ENCODE measurements at regions not wholly inside any gene's neighbourhood (a gene's known extent, or its start where the extent isn't known, plus 50 kb on each side); places are given as distances from the start of the nearest gene placed in this dataset.

GRCh38 chr2:45154144-45154543 lies 144.9 kb upstream of the SIX2 start:
- Histone ChIP-seq H3K27me3 (ENCODE audit: low read depth) (no peaks in the 10 kb centered on the region; the same call in 1 of the 2 replicates), H3K36me3 (replicated peaks) (no peaks in the 10 kb centered on the region), H3K9me3 (peaks cover 3% of the 10 kb centered on the region; the same call in 1 of the 2 replicates), H3K4me1 (peaks cover 6% of the 10 kb centered on the region; the same call in 1 of the 2 replicates), H3K4me3 (no peak overlapping the region)
- in situ Hi-C loops (cut with MboI; ENCODE audit: low sequenced_read_pairs), result no loop called here
- no peak for DNase-seq (ENCODE audit: low spot score in 2 of 2)

- Histone ChIP-seq H3K27me3 (ENCODE audit: low read depth) (no peaks in the 10 kb centered on the region; the same call in 1 of the 2 replicates), H3K36me3 (replicated peaks) (no peaks in the 10 kb centered on the region), H3K9me3 (peaks cover 3% of the 10 kb centered on the region; the same call in 1 of the 2 replicates), H3K4me1 (peaks cover 2% of the 10 kb centered on the region; the same call in 1 of the 2 replicates), H3K4me3 (no peak overlapping the region)
- in situ Hi-C loops (cut with MboI; ENCODE audit: low sequenced_read_pairs), result no loop called here
- DNase-seq (ENCODE audit: low spot score in 2 of 2), result peak; percentile 32 to 54
These were observed 143.9 kb upstream of the SIX2 start for GRCh38 chr2:45153121-45153520.

DNA sequence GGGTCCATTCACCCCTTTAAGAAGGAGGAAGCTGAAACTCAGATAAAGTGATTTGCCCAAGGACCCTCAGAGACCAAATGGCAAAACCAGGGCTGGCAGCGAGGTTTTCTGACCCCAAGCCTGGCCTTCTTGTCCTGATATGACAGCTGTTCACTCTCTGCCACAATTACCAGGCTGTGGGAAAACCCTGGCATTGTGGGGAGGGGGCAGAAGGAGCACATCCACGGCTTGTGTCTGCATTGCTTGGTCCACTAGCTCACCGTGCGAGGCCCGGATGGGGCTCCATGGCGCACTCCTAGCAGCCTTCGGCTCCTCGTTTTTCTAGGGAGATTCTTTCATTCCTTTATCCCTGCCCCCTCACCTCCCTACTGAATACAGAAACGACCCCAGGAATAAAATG lies 143.4 kb upstream of the SIX2 start:
- H3K27me3 ChIP-seq (ENCODE audit: low read depth), result no peaks in the 10 kb centered on the region; the same call in 1 of the 2 replicates
- DNase-seq (ENCODE audit: low spot score in 2 of 2), result no peak
- H3K9me3 ChIP-seq, result peaks cover 3% of the 10 kb centered on the region; the same call in 1 of the 2 replicates
- H3K4me3 ChIP-seq, result no peak overlapping the region
- no peaks in the 10 kb centered on the region for H3K36me3 ChIP-seq (replicated peaks)
- no peaks in the 10 kb centered on the region for H3K4me1 ChIP-seq
- in situ Hi-C loops (cut with MboI; ENCODE audit: low sequenced_read_pairs), result no loop called here

DNA sequence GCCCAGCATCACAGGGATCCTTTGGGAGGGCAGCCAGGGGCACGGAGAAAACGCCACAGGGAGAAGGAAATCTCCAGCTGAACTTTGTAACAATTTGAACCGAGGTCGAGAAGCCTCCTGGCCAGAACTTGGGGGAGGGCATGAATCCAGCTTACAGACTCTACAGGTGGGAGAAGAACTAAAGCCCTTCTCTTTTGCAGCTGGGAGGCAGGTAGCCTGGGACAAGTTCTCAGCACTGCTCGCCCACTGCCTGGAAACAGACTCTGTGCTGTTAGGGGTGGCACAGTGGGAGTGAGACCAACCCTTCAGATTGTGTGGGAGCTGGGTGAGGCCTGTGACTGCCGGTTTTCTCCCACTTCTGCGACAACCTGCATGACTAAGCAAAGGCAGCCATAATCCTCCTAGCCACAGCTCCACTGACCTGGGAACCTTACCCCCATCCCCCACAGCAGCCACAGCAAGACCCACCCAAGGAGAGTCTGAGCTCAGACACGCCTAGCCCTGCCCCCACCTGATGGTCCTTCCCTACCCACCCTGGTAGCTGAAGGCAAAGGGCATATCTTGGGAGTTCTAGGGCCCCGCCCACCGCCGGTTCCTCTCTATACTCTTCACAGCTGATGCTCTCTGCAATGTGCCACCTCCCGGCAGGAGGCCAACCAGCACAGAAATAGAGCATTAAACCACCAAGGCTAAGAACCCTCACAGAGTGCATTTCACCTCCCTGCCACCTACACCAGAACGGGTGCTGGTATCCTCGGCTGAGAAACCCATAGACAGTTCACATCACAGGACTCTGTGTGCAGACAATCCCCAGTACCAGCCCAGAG lies 136.0 kb upstream of the SIX2 start:
- Histone ChIP-seq H3K27me3 (ENCODE audit: low read depth) (peaks cover 11% of the 10 kb centered on the region; the same call in 1 of the 2 replicates), H3K9me3 (no peaks in the 10 kb centered on the region), H3K4me1 (no peaks in the 10 kb centered on the region), H3K4me3 (no peak overlapping the region), H3K36me3 (replicated peaks) (no peaks in the 10 kb centered on the region)
- in situ Hi-C loops (cut with MboI; ENCODE audit: low sequenced_read_pairs), result no loop called here
- no peak for DNase-seq (ENCODE audit: low spot score in 2 of 2)

DNA sequence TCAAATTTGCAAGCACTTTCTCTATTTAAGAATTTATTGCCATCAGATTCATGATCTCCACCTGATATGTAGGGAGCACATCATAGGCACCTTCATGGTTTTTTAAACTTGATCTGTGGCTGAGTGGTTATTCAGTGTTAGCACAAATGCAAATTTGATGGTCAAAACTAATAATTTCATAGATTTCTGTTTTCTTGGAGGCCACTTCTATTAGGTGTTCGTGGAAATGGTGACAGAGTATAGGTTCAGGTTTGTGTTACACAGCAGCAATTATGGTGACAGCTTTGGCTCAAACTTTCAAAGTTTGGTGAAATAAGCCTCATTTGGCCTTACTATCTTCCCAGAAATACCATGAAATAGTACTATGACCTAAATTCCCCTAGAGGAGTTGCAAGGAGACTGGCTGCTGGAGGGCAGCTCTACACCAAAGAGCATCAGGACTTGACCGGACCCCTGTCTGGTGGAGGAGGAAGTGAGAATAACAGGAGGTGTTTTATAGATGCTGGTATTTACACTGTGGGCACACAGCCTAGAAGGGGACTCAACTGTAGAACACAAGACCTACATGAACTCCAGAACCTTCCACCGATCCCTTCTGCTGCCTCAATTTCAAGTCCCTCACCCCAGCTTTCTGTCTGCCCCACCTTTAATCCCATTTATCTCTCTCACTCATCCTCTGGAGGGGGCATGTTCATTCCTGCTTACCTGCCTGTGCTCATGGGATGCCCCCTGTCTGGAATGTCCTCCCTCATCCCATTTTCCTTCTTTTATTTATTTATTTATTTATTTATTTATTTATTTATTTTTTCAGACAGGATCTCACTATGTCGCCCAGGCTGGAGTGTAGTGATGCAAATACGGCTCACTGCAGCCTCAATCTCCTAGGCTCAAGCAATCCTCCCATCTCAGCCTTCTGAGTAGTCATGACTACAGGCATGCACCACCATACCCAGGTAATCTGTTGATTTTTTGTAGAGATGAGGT lies 132.9 kb upstream of the SIX2 start:
- Histone ChIP-seq H3K27me3 (ENCODE audit: low read depth) (peaks cover 13% of the 10 kb centered on the region; the same call in 1 of the 2 replicates), H3K4me1 (no peaks in the 10 kb centered on the region), H3K9me3 (no peaks in the 10 kb centered on the region), H3K4me3 (no peak overlapping the region), H3K36me3 (replicated peaks) (no peaks in the 10 kb centered on the region)
- in situ Hi-C loops (cut with MboI; ENCODE audit: low sequenced_read_pairs), result no loop called here
- no peak for DNase-seq (ENCODE audit: low spot score in 2 of 2)

DNA sequence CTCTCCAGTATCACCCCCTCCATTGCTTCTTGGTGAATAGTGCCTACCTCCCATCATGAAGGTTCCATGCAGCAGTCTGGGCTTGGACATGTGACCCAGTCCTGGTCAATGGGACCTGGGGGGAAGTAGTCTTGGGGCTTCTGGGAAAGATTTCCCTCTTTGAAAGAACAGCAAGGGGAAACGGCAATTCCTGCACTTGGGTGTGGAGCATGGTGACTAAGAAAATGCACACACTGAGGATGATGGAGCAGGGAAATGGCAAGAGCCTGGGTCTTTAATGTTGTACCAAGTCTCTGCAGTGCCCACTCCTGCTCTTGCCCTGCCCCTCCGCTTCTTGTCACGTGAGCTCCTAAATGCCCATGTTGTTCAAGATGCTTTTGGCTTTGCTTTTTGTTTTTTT lies 131.4 kb upstream of the SIX2 start:
- peaks cover 16% of the 10 kb centered on the region; the same call in 1 of the 2 replicates for H3K27me3 ChIP-seq (ENCODE audit: low read depth)
- no peaks in the 10 kb centered on the region for H3K9me3 ChIP-seq
- H3K4me3 ChIP-seq, result no peak overlapping the region
- H3K4me1 ChIP-seq, result no peaks in the 10 kb centered on the region
- in situ Hi-C loops (cut with MboI; ENCODE audit: low sequenced_read_pairs), result no loop called here
- no peak for DNase-seq (ENCODE audit: low spot score in 2 of 2)
- H3K36me3 ChIP-seq (replicated peaks), result no peaks in the 10 kb centered on the region

DNA sequence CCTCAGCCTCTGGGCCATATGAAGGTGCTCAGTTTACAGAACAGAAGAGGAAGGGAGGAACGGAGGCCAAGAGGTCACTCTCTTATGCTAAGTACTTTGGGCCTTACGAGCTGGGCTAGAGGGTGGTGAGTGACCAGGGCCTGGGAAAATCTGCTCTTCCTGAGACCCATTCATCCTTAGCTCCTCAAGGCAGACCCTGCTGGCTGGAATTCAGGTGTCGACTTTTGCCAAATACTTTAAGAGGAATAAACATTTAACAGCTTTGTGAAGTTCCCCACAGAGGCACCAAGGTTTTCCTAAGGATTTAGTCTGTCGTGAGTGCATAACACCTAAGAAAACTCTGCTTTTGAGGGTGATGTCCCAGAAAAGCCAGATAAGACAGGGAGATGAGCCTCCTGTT lies 129.7 kb upstream of the SIX2 start:
- H3K4me3 ChIP-seq, result no peak overlapping the region
- in situ Hi-C loops (cut with MboI; ENCODE audit: low sequenced_read_pairs), result no loop called here
- DNase-seq (ENCODE audit: low spot score in 2 of 2), result no peak

DNA sequence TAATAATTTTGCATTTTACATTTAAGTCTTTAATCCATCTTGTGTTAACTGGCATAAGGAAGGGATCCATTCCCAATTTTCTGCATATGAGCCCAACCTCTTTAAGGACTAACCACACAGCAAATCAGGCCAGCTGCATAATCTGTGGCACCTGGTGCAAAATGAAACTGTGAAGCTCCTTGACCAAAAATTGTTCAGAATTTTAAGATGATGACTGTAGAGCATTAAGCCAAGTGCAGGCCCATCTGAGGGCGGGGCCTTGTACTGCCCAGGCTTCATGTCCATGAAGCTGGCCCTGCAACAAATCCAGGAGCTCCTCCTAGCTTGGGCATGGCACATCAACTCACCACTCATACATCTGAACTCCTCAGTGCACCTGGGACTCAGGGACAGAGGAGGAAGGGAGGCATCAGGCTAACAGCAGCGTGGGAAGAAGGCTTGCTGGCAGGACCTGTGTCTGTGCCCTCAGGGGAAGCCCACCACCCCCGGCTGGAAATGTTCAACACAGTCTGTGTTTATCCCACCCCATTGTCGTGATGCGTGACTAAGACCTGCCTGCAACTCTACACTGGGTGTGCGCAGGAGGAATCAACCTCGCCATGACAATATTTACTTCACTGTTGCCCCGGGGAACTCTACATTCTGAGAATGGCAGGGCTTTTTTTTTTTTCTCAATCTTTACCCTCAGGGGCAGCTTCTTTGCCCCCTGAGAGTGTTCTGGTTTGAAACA lies 128.9 kb upstream of the SIX2 start:
- no peaks in the 10 kb centered on the region for H3K9me3 ChIP-seq
- H3K36me3 ChIP-seq (replicated peaks), result no peaks in the 10 kb centered on the region
- no peak for DNase-seq (ENCODE audit: low spot score in 2 of 2)
- no peak overlapping the region for H3K4me3 ChIP-seq
- H3K27me3 ChIP-seq (ENCODE audit: low read depth), result peaks cover 6% of the 10 kb centered on the region; the same call in 1 of the 2 replicates
- in situ Hi-C loops (cut with MboI; ENCODE audit: low sequenced_read_pairs), result no loop called here
- H3K4me1 ChIP-seq, result no peaks in the 10 kb centered on the region

More for the DNA sequence above, 129.7 kb upstream of the SIX2 start:
- Histone ChIP-seq H3K27me3 (ENCODE audit: low read depth) (peaks cover 12% of the 10 kb centered on the region; the same call in 1 of the 2 replicates), H3K36me3 (replicated peaks) (no peaks in the 10 kb centered on the region), H3K4me1 (no peaks in the 10 kb centered on the region), H3K9me3 (no peaks in the 10 kb centered on the region)

DNA sequence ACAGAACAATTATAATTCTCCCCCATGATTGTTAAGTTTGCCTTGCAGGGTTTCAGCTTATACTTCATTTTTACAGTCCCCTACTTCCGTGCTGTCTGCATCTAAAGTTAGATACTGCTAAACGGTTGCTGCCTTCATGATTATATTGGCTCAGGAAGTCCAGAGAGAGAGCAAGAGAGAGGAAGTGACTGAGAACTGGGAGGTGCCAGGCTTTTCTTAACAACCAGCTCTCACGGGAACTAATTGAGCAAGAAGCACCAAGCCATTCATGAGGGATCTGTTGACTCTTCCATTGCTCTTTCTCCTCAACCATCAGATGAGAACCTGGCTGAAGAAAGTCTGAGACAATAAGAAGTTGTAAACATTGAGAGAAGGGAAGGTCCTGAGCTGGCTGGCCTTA lies 125.5 kb upstream of the SIX2 start:
- peaks cover 5% of the 10 kb centered on the region; the same call in 1 of the 2 replicates for H3K27me3 ChIP-seq (ENCODE audit: low read depth)
- no peak overlapping the region for H3K4me3 ChIP-seq
- in situ Hi-C loops (cut with MboI; ENCODE audit: low sequenced_read_pairs), result no loop called here
- no peaks in the 10 kb centered on the region for H3K36me3 ChIP-seq (replicated peaks)
- DNase-seq (ENCODE audit: low spot score in 2 of 2), result no peak
- H3K4me1 ChIP-seq, result no peaks in the 10 kb centered on the region
- no peaks in the 10 kb centered on the region for H3K9me3 ChIP-seq

- H3K4me1 ChIP-seq, result no peaks in the 10 kb centered on the region
- H3K36me3 ChIP-seq (replicated peaks), result no peaks in the 10 kb centered on the region
- no peaks in the 10 kb centered on the region for H3K9me3 ChIP-seq
- in situ Hi-C loops (cut with MboI; ENCODE audit: low sequenced_read_pairs), result no loop called here
- H3K4me3 ChIP-seq, result no peak overlapping the region
- H3K27me3 ChIP-seq (ENCODE audit: low read depth), result peaks cover 5% of the 10 kb centered on the region; the same call in 1 of the 2 replicates
- DNase-seq (ENCODE audit: low spot score in 2 of 2), result no peak
These were observed 124.8 kb upstream of the SIX2 start for GRCh38 chr2:45134014-45134413.

GRCh38 chr2:45132551-45132950 lies 123.3 kb upstream of the SIX2 start:
- no peak overlapping the region for H3K4me3 ChIP-seq
- no peaks in the 10 kb centered on the region for H3K4me1 ChIP-seq
- no peak for DNase-seq (ENCODE audit: low spot score in 2 of 2)
- H3K27me3 ChIP-seq (ENCODE audit: low read depth), result peaks cover 5% of the 10 kb centered on the region; the same call in 1 of the 2 replicates
- H3K9me3 ChIP-seq, result no peaks in the 10 kb centered on the region
- no peaks in the 10 kb centered on the region for H3K36me3 ChIP-seq (replicated peaks)
- in situ Hi-C loops (cut with MboI; ENCODE audit: low sequenced_read_pairs), result no loop called here

DNA sequence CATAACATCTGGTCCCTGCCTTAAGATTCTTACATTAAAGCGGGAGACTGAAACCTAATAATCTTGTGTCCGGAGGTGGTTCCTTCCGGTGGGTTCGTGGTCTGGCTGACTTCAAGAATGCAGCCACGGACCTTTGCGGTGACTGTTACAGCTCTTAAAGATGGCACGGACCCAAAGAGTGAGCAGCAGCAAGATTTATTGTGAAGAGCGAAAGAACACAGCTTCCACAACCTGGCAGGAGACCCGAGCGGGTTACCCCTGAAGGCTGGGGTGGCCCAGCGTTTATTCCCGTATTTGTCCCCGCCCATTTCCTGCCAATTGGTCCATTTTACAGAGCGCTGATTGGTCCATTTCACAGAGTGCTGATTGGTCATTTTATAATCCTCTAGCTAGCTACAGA lies 122.3 kb upstream of the SIX2 start:
- H3K9me3 ChIP-seq, result no peaks in the 10 kb centered on the region
- H3K27me3 ChIP-seq (ENCODE audit: low read depth), result peaks cover 3% of the 10 kb centered on the region; the same call in 1 of the 2 replicates
- in situ Hi-C loops (cut with MboI; ENCODE audit: low sequenced_read_pairs), result no loop called here
- no peaks in the 10 kb centered on the region for H3K4me1 ChIP-seq
- no peak for DNase-seq (ENCODE audit: low spot score in 2 of 2)
- H3K4me3 ChIP-seq, result no peak overlapping the region
- no peaks in the 10 kb centered on the region for H3K36me3 ChIP-seq (replicated peaks)

DNA sequence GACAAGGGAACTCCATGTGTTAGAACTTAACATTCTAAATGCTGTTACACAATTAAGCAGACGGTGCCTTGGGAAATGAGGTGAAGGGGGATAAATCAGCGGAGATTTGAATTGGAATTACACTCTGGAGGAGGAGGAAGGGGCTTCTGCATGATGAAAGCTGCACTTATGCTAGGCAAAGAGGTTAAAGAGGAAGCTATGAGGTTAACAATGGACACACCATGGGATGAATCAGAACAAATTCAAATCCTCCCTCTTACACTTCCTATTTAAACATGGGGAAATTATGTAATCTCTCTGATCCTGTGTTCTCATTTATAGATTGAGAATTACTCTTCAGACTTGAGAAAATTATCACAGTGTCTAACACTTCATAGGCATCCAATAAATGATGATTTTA lies 121.5 kb upstream of the SIX2 start:
- no peak overlapping the region for H3K4me3 ChIP-seq
- DNase-seq (ENCODE audit: low spot score in 2 of 2), result no peak
- H3K27me3 ChIP-seq (ENCODE audit: low read depth), result peaks cover 2% of the 10 kb centered on the region; the same call in 1 of the 2 replicates
- no peaks in the 10 kb centered on the region for H3K36me3 ChIP-seq (replicated peaks)
- in situ Hi-C loops (cut with MboI; ENCODE audit: low sequenced_read_pairs), result no loop called here
- H3K4me1 ChIP-seq, result no peaks in the 10 kb centered on the region
- H3K9me3 ChIP-seq, result no peaks in the 10 kb centered on the region
